ENCODE measurements at regions not wholly inside any gene's neighbourhood (a gene's known extent, or its start where the extent isn't known, plus 50 kb on each side); places are given as distances from the start of the nearest gene placed in this dataset.

- ATAC-seq (ENCODE audit: low FRiP score in 2 of 2) = no peak
- no peaks in the 10 kb centered on the region for H3K4me1 ChIP-seq
- WGBS, 2 donors = 51 to 56% methylated on average over 2 of the region's 2 CpGs
Measured at GRCh38 chr2:3091696-3092095, 285.9 kb downstream of the EIPR1 start.

GRCh38 chr2:3082705-3083104 lies 294.9 kb downstream of the EIPR1 start:
- H3K36me3 ChIP-seq = no peaks in the 10 kb centered on the region
- H3K27ac ChIP-seq = no peak overlapping the region
- no peaks in the 10 kb centered on the region for H3K4me1 ChIP-seq
- H3K4me3 ChIP-seq = no peak overlapping the region
- WGBS, 2 donors = 74% methylated on average over 4 of the region's 4 CpGs
- no peak for DNase-seq
- H3K9me3 ChIP-seq = no peaks in the 10 kb centered on the region
- no peak for ATAC-seq (ENCODE audit: low FRiP score in 2 of 2)
- no peak for TF ChIP-seq POLR2AphosphoS5 (IDR thresholded peaks at IDR 0.05)
- TF ChIP-seq EP300 (IDR thresholded peaks at IDR 0.05) = no peak
- no peak for TF ChIP-seq CTCF (IDR thresholded peaks at IDR 0.05)
- TF ChIP-seq POLR2A (IDR thresholded peaks at IDR 0.05) = no peak
- H3K27me3 ChIP-seq = no peaks in the 10 kb centered on the region

More at GRCh38 chr2:3091696-3092095, 285.9 kb downstream of the EIPR1 start:
- peaks cover 8 to 14% (median 11%) of the 10 kb centered on the region in 4 donors for H3K9me3 ChIP-seq
- H3K36me3 ChIP-seq = no peaks in the 10 kb centered on the region
- no peaks in the 10 kb centered on the region for H3K27me3 ChIP-seq
- TF ChIP-seq POLR2AphosphoS5 (IDR thresholded peaks at IDR 0.05) (no peak), CTCF (IDR thresholded peaks at IDR 0.05) (no peak), POLR2A (IDR thresholded peaks at IDR 0.05) (no peak), EP300 (IDR thresholded peaks at IDR 0.05) (no peak)
- DNase-seq = no peak
- no peak overlapping the region for H3K27ac ChIP-seq
- no peak overlapping the region for H3K4me3 ChIP-seq

GRCh38 chr2:3079959-3080948 lies 297.4 kb downstream of the EIPR1 start:
- TF ChIP-seq CTCF (IDR thresholded peaks at IDR 0.05) = no peak
- TF ChIP-seq EP300 (IDR thresholded peaks at IDR 0.05) = no peak
- no peak for TF ChIP-seq POLR2AphosphoS5 (IDR thresholded peaks at IDR 0.05)
- no peak for TF ChIP-seq POLR2A (IDR thresholded peaks at IDR 0.05)
- ATAC-seq (ENCODE audit: low FRiP score in 2 of 2) (no peak), DNase-seq (no peak)
- H3K36me3 ChIP-seq = no peaks in the 10 kb centered on the region
- 69 to 94% methylated on average over 2 to 13 of the region's 14 CpGs for WGBS, 2 donors
- no peaks in the 10 kb centered on the region for H3K9me3 ChIP-seq
- no peaks in the 10 kb centered on the region for H3K27me3 ChIP-seq
- H3K4me3 ChIP-seq = no peak overlapping the region
- peaks cover 0 to 14% (median 8%) of the 10 kb centered on the region in 4 donors for H3K4me1 ChIP-seq
- H3K27ac ChIP-seq = peak overlapping the region in 1 of 4 donors; percentile 42

- no peak for TF ChIP-seq POLR2AphosphoS5 (IDR thresholded peaks at IDR 0.05)
- TF ChIP-seq POLR2A (IDR thresholded peaks at IDR 0.05) = no peak
- TF ChIP-seq EP300 (IDR thresholded peaks at IDR 0.05) = no peak
- TF ChIP-seq CTCF (IDR thresholded peaks at IDR 0.05) = no peak
- Histone ChIP-seq H3K27ac (peak overlapping the region in 1 of 4 donors; percentile 42), H3K9me3 (no peaks in the 10 kb centered on the region), H3K36me3 (no peaks in the 10 kb centered on the region), H3K27me3 (no peaks in the 10 kb centered on the region), H3K4me3 (no peak overlapping the region), H3K4me1 (peaks cover 0 to 14% (median 8%) of the 10 kb centered on the region in 4 donors)
- no peak for DNase-seq
- ATAC-seq (ENCODE audit: low FRiP score in 2 of 2) = peak in 1 of 2 donors; percentile 26
- WGBS, 2 donors = 75 to 81% methylated on average over 2 of the region's 2 CpGs
Measured at GRCh38 chr2:3079466-3079865, 298.2 kb downstream of the EIPR1 start.
